GM21526 (cell line): ENCODE measurements at regions not wholly inside any gene's neighbourhood (a gene's known extent, or its start where the extent isn't known, plus 50 kb on each side); places are given as distances from the start of the nearest gene placed in this dataset.

Experiments
- ATAC-seq: cut with Tn5 transposase; IDR thresholded peaks from one replicate; pipeline ENCODE4 v1.9.1; 2021; ENCODE audit warnings: moderate library complexity; ENCODE audit not compliant: unreplicated experiment, low FRiP score

DNA sequence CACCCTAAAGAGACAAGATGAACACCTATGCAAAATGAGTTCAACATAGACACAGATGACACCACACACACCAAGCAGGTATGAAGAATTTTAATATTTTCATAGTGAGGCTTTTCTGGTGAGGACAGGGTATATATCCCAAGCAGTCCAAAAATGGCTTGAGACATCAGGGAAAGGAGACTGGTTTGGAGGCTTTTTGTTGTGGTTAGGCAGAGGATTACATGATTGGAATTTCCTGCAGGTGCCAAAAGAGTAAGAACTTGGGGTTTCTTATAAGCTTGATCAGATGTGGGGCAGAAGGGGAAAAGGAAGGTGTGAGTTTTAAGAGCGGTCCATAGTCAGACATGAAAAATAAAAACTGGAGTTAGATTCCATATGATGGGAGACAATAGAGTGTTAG is 420.8 kb upstream of the SLITRK1 start:
- ATAC-seq: no peak

DNA sequence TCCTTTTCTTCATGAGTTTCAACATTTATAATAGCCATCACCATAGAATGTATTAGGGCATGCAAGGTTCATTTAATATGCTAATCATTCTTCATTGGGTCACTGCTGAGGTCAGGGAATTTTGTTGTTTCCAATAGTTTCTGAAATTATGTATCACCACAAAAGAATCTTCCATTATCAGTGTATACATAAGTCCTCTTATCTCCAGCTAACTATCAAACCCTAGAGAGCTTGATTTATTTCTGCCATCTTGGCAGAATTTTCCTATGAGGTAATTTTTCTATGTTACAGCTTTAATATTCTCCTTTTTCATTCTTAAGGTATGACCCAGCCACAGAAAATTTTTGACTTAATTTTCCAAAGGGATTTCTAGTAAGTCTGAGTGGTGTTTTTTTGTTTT is 415.0 kb upstream of the SLITRK1 start:
- no peak for ATAC-seq

DNA sequence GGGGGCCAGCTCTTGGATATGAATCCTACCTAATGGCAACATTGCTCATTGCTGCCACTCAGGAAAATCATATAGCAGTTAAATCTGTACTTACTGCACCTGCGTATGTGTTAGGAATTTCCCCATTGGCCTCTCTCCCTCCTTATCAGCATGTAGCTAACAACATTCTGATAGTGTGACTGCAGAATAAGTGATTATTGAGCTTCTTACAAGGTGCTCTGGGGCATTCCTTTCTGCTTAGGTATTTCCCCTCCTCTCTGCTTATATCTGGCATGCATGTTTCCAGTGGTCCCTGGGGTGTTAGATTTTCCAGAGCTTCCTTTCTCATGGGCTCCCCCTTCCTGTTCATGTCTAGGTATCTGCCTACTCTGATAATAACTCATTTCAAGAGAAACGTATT is 414.1 kb upstream of the SLITRK1 start:
- no peak for ATAC-seq

DNA sequence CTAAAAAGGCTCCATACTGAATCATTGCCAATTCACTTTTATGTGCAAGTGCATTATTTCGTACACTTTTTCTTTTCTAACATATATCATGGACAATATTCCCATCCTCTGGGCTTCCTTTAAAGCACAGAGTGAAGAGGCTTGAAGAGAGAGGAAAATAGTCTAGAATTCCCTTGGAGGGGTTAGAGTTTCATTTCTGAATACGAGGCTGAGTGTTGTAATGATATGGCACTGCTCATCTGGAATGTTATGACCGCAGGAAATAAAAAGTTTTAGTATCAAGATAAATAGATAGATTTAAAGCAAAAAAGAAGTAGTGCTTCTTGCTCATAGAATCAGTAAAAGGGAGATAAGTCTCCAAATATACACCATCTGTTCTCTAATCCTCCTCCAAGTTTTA is 412.3 kb upstream of the SLITRK1 start:
- ATAC-seq: no peak

DNA sequence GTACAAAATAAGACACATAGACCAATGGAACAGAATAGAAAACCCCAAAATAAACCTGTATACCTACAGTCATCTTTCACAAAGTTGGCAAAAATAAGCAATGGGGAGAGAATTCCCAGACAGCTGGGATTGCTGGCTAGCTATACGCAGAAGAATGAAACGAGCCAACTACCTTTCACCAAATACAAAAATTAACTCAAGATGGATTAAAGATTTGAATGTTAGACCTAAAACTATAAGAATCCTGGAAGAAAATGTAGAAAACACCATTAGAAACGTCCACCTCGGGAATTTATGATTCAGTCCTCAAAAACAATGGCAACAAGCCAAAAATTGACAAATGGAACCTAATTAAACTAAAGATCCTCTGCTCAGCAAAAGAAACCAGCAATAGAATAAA is 408.1 kb upstream of the SLITRK1 start:
- ATAC-seq: no peak

DNA sequence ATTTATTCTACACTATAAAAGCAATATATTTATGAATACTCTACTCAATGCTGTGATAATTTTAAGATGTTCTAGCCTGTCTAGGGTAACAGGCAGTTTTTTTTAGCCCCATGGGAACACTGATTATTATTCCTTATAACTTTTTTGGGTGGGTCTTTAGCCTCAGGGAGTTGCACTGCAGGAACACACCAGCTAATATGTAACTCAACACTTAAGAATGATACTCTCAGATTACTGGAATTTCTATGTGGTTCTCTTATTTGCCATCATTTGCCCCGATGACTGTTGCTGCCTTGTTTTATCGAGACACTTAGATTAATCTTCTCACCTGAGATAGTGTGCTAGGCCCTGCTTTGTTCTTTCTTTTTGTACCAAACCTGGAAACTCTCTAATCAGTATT is 396.9 kb upstream of the SLITRK1 start:
- no peak for ATAC-seq

DNA sequence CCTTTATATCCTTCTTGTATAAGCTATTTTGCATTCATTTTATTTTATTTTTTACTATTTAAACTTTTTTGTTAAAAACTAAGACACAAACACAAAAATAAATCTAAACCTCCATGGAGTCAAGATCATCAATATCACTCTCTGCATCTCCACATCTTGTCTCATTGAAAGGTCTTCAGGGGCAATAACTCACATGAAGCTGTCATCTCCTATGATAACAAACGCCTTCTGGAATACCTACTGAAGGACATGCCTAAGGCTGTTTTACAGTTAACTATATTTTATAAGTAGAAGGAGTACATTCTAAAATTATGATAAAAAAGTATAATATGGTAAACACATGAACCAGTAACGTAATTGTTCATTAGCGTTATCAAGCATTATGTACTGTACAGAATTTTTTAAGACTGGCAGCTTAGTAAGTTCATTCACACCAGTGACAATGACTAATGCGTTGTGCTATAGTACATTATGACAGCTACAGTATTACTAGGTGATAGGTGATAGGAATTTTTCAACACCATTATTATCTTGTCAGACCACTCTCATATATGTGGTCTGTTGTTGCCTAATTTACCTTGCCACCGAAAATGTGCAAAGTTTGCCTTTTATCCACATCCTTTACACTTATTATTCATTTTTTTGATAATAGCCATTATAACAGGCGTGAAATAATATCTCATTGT is 390.7 kb upstream of the SLITRK1 start:
- no peak for ATAC-seq

DNA sequence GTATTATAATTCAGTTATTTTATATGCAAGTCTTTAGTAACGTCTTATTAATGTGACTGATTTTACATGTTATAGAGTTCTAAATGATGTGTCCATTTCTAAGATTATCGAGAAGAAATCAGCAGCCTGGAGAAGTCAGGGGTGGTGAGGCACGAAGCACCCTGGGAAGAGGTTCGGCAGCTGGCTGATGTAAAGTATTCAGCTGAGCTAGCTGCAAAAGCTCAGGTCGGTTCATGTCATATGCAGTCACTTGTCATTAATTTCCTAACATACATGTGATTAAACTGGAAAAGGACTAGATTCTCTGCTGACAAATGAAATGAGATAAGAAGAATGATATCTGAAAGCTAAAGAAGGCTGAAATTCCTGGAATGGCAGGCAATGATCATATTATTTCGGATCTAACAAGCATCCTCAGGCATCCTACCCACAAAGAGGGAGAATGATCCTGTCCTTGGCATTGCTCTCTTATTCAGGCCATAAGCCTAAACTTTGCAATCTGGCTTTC is 383.0 kb upstream of the SLITRK1 start:
- ATAC-seq: no peak

DNA sequence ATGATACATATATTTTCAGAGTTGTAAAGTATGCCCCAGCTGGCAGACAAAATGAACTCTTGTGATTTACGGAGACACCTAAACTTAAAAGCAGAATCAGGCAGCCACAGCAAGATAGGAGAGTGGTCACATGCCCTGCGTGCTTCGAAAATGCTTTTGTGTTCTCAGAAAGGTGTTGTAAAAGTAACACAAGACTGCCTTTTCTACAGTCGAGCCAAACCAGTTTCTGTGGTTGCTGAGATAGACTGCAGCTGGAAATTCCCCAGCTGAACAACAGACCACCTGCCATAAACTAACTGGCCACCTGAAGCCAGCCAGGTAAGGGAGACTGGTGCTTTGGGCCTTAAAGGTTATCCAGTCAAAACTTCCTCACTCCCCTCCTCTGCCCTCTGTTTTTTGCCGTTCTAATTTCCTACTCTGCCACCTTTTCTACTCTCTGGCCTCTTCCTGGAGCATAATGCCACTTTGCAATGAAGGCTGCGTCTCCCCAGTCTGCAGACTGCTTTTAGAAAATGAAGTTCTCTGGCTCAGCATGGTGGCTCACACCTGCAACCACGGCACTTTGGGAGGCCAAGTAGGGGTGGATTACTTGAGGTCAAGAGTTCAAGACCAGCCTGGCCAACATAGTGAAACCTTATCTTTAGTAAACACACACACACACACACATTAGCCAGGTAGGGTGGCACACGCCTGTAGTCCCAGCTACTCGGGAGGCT is 381.2 kb upstream of the SLITRK1 start:
- ATAC-seq: no peak

DNA sequence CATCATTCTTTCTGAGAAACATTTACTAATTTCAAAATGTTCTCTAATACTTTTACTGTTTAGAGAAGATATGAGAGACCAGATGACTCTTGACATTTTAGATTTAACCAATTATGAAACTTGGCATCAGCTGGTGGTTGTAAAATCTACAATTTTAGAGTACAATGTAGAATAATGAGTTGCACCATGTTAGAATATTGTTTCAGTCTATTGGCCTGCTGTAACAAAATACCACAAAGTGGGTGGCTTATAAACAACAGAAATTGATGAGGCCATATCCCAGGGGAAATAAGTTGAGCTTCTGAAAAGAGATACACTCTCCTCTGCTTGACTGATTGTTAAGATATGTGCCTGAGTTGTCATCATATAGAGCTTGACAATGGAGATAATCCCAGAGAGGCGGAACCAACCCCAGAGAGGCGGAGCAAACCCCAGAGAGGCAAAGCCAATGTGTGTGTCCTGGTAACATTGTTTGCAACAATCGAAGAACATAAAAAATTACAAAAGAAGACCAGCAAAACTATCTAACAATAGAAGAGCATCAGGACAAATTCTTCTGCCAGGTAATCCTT is 373.0 kb upstream of the SLITRK1 start:
- ATAC-seq: no peak

DNA sequence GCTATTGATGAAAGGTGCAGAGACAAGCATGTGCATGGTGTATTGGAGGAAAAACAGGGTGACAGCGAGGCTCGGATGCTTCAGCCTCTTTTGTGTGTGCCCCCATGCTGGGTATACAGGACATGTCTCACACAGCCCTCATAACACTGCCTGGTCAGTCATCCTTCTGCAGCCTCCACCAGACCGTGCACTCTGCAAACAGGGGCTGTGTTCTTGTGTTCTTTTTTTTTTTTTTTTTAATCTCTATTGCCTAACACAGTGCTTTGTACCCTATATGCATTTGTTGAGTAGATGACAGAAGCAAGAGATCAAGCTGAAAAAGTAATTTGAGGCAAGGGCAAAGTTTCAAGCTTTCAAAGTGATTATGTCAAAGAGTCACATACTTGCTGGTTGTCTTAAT is 367.2 kb upstream of the SLITRK1 start:
- ATAC-seq: no peak

DNA sequence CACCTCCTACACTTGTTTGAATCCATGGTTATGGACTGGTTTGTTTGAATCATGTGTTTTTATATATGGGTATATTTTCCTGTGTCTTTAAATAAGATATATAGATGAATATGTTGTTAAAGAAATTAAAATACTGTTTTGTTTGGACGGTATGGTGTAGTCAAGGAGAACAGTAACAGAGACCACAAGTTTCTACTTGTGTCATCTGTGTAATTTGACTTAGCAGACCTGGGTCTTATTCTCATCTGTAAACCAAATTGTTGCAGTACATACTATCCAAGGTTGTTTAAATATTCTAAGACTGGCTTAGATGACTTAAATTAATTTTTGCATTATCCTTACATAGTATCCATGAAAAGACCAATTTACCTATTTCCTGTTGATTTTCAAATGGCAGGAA is 361.1 kb upstream of the SLITRK1 start:
- ATAC-seq: no peak

DNA sequence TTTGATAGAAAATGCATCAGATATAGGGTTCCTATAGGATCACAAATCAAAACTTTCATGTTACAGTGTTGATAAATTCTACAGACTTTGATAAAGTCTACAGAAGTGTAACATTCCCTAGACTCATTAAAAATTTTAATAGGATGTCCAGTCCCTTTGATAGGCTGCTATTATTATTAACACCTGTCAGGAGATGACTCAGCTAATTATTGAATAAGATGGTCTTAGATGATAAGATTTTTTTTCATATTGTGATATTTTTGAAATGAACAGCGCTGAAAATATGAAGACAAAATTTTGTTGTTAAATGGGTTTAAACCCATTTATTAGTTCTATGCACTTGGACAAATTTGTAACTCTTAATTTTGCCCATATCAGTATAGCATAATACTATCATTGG is 356.8 kb upstream of the SLITRK1 start:
- no peak for ATAC-seq

DNA sequence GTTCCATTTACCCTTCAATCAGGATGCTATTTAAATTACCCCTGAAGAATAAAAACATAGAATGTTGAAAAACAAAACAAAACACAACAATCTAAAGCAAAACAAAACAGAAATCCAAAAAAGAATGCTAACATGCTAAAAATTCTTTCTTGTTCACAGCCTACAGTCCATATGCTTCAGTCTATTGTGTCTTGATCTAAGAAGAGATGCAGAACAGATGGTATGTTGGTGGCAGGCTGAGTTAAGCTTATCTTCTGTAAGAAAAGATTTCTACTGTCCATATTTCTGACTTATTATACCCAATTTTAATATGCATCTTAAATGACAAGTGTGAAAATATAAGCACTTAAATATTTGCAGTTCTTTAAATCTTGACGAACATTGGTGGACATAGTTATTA is 356.1 kb upstream of the SLITRK1 start:
- no peak for ATAC-seq

DNA sequence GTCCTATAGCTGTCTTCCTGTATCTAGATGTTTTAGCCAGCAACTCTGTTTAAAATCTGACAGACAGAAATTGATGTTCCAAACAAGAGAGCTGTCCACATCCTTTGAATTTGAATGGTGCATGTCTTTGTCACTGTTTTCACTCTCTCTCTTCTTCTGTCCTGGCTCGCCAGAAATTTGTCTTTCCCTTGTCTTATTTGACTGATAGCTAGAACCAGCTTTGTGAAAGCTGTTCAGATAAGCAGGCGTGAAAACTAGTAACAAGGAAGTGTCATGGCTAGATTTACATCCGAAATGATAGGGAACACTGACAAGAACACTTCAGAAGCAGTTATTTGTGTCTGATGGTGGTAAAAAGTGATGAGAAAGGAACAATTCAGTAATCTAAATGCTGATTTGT is 354.9 kb upstream of the SLITRK1 start:
- ATAC-seq: no peak

DNA sequence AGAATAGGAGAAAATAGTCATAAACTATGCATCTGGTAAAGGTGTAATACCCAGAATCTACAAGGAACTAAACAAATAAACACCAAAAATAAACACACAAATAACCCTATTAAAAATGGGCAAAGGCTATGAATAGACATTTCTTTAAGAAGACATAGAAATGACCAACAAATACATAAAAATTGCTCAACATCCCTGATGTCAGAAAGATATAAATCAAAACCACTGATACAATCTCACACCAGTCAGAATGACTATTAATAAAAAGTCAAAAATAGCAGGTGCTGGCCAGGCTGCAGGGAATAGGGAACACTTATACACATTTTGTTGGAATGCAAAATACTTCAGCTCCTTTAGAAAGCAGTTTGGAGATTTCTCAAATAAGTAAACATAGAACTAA is 352.1 kb upstream of the SLITRK1 start:
- ATAC-seq: no peak

DNA sequence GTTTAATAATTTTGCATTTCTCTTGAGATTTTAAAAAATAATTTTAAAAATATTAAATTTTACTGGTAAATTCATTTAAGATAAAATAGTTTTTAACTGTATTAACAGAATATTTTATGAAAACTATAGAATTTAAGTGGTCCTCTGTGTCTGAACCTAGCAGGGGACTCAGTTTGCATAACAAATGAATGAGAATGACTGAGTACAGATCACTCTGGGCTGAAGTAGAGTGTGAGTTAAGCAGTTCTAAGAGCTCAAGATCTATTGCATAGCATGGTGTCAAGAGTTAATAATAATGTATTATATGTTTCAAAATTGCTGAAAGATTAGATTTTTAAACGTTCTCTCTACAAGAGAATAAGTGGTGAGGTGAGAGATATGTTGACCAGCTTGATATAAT is 348.3 kb upstream of the SLITRK1 start:
- ATAC-seq: no peak

DNA sequence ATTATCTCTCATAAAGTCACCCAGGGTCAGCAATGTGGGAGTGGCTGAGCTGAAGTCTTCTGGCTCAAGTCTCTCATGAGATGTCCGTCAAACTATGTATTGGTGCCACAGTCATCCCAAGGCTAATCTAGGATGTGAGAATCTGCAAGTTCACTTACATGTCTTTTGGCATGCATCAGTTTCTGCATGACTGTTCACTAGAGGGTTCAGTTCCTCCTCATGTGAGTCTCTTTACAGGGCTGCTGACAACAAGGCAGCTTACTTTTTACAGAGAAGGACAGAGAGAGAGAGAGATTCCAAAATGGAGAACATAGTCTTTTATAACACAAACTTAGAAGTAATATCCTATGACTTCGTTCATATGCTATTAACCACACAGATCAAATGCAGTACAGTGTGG is 328.8 kb upstream of the SLITRK1 start:
- ATAC-seq: no peak

DNA sequence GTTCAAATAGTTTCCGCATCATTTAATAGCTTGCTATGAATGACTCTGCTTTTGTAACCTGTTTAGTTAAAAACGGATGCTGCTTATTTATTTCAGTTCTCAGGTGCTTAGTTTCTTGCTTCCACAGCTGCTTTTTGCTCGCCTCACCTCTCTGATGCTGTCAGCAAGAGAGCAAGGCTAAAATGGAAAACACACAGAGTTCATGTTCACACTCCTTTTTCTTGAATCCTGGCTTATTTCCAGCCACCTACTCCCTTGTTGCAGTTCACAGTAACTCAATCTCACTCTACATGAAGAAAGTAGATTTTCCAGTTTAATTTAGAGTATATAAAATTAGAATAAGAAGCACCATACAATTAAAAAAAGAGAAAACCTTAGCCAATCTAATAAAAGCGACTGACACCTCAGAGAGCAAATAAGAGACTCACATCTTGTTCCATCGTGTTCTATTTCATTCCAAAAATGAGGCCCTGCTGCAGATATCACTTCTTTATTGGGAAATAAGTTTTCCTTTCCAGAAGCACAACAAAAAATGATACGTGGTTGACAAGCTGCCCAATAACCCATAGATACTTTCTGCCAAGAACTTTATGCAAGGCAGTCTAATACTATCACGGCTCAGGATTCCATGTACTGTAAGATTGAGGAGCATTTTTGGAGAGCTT is 326.1 kb upstream of the SLITRK1 start:
- ATAC-seq: no peak

DNA sequence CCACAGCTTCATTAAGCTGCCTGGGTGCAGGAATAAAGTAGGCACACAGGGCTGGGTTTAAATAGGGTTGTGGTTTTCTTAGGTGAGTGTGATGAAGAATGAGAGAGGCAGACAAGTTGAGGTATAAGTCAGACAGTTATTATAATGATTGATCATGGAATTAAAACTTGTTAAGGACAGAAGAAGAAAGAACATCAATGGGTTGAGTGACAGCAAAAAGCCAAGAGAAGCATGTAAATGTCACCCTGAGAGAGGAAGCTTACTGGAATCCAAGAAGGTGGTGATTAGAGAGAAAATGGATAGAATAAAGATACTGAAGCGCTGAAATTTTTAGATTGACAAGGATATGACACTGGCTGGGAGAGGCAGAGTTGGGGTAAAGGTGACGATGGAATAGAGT is 325.2 kb upstream of the SLITRK1 start:
- ATAC-seq: no peak

DNA sequence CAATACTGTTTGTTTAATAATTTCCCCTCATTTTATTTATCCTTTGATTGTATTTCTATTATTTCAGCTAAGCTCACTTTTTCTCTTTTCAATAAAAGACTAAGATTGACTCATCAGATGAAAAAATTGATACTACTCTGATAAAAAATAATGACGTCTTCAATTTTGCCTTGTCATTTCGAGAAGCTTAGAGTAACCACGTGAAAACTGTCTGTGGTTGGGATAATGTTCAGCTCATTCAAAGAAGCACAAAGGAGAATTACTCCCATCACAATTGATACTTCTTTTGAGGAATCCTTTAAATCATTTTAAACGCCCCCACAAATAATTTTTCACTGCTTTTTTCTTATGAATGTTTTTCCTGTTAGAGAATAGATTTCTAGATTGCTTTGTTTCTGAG is 318.7 kb upstream of the SLITRK1 start:
- ATAC-seq: no peak
